ENCODE measurements at regions not wholly inside any gene's neighbourhood (a gene's known extent, or its start where the extent isn't known, plus 50 kb on each side); places are given as distances from the start of the nearest gene placed in this dataset.
"Not testable (repeated sequence)": the region's sequence is repeated elsewhere in the genome, so short reads cannot be mapped to it uniquely, and the experiment has no call there.

GRCh38 chr7:106346167-106346677 is 61.4 kb upstream of the NAMPT start:
- DNase-seq (ENCODE audit: low read depth, low spot score): no peak

- peak; percentile 11 for DNase-seq (ENCODE audit: low read depth, low spot score)
Measured at GRCh38 chr7:106345421-106346166, 60.8 kb upstream of the NAMPT start.

- DNase-seq (ENCODE audit: low read depth, low spot score): no peak
Measured at GRCh38 chr7:106344861-106345260, 60.1 kb upstream of the NAMPT start.

GRCh38 chr7:106344211-106344610 is 59.4 kb upstream of the NAMPT start:
- no peak for DNase-seq (ENCODE audit: low read depth, low spot score)

GRCh38 chr7:106342049-106342448 is 57.3 kb upstream of the NAMPT start:
- DNase-seq (ENCODE audit: low read depth, low spot score): not testable (repeated sequence)

GRCh38 chr7:106340247-106340596 is 55.4 kb upstream of the NAMPT start:
- DNase-seq (ENCODE audit: low read depth, low spot score): not testable (repeated sequence)

GRCh38 chr7:106339513-106340246 is 54.9 kb upstream of the NAMPT start:
- no peak for DNase-seq (ENCODE audit: low read depth, low spot score)

- DNase-seq (ENCODE audit: low read depth, low spot score): no peak
Measured at GRCh38 chr7:106337754-106338153, 53.0 kb upstream of the NAMPT start.

GRCh38 chr7:106335814-106336213 is 51.0 kb upstream of the NAMPT start:
- DNase-seq (ENCODE audit: low read depth, low spot score): no peak

All from activated naive CD8-positive, alpha-beta T cell treated with anti-CD3 and anti-CD28 coated beads, Interleukin-2, amount 50 U/mL, for 16 hours (primary cell).